HEK293T (cell line): ENCODE measurements at regions not wholly inside any gene's neighbourhood (a gene's known extent, or its start where the extent isn't known, plus 50 kb on each side); places are given as distances from the start of the nearest gene placed in this dataset.

Experiments used
- CTCF ChIA-PET: fragments of 350-600 bp; formaldehyde crosslinking; extraction: SDS; loops from one replicate; lab custom pipeline; 2021; ENCODE audit warnings: antibody characterized with exemption, inconsistent platforms; lab: Yijun Ruan, JAX
- POLR2A ChIA-PET: fragments of 350-600 bp; formaldehyde crosslinking; extraction: SDS; loops from one replicate; lab custom pipeline; 2020; ENCODE audit warnings: antibody characterized with exemption, inconsistent platforms; lab: Yijun Ruan, JAX
- DNase-seq: peaks from one replicate; pipeline ENCODE4 v3.0.0; 2012; ENCODE audit warnings: mixed read lengths; ENCODE audit errors: extremely low spot score
- ARNT ChIP-seq: fragments of 450-650 bp; IDR thresholded peaks from 2 replicates; pipeline ENCODE4 v1.6.1; 2017; ENCODE audit warnings: mild to moderate bottlenecking
- BHLHE40 ChIP-seq: fragments of 450-650 bp; IDR thresholded peaks from 2 replicates; pipeline ENCODE4 v1.6.1; 2016; ENCODE audit warnings: mild to moderate bottlenecking, moderate library complexity, borderline replicate concordance
- CTBP1 ChIP-seq: fragments of 450-650 bp; IDR thresholded peaks from 2 replicates; pipeline ENCODE4 v1.6.1; 2016; ENCODE audit warnings: borderline replicate concordance
- ELF4 ChIP-seq: fragments of 450-650 bp; IDR thresholded peaks from 2 replicates; pipeline ENCODE4 v1.6.1; 2017; ENCODE audit warnings: antibody characterized with exemption
- FOXA1 ChIP-seq: fragments of 450-650 bp; IDR thresholded peaks from 2 replicates; pipeline ENCODE4 v1.6.1; 2016; ENCODE audit warnings: mild to moderate bottlenecking
- FOXK2 ChIP-seq: fragments of 450-650 bp; IDR thresholded peaks from 2 replicates; pipeline ENCODE4 v1.6.1; 2016; ENCODE audit warnings: mild to moderate bottlenecking
- FOXM1 ChIP-seq: fragments of 450-650 bp; IDR thresholded peaks from 2 replicates; pipeline ENCODE4 v1.6.1; 2017; ENCODE audit warnings: mild to moderate bottlenecking, borderline replicate concordance
- HDGF ChIP-seq: fragments of 450-650 bp; IDR thresholded peaks from 2 replicates; pipeline ENCODE4 v1.6.1; 2017; ENCODE audit warnings: antibody characterized with exemption, borderline replicate concordance
- L3MBTL2 ChIP-seq: fragments of 450-650 bp; conservative IDR thresholded peaks from 2 replicates; pipeline ENCODE4 v1.6.1; 2016; ENCODE audit warnings: mild to moderate bottlenecking
- LEF1 ChIP-seq: fragments of 450-650 bp; IDR thresholded peaks from 2 replicates; pipeline ENCODE4 v1.6.1; 2017; ENCODE audit warnings: mild to moderate bottlenecking, borderline replicate concordance
- NFRKB ChIP-seq: fragments of 450-650 bp; IDR thresholded peaks from 2 replicates; pipeline ENCODE4 v1.6.1; 2016; ENCODE audit warnings: mild to moderate bottlenecking, moderate library complexity
- SP1 ChIP-seq: fragments of 450-650 bp; IDR thresholded peaks from 2 replicates; pipeline ENCODE4 v1.6.1; 2017
- SUZ12 ChIP-seq: fragments of 450-650 bp; IDR thresholded peaks from 2 replicates; pipeline ENCODE4 v1.6.1; 2016; ENCODE audit warnings: mild to moderate bottlenecking
- TARDBP ChIP-seq: fragments of 450-650 bp; IDR thresholded peaks from 2 replicates; pipeline ENCODE4 v1.6.1; 2016
- ZNF384 ChIP-seq: fragments of 450-650 bp; IDR thresholded peaks from 2 replicates; pipeline ENCODE4 v1.6.1; 2016
- TF ChIP-seq, protein P1 (sequence below): fragments of 450-650 bp; IDR thresholded peaks from 2 replicates; pipeline ENCODE4 v1.6.1; 2016

DNA sequence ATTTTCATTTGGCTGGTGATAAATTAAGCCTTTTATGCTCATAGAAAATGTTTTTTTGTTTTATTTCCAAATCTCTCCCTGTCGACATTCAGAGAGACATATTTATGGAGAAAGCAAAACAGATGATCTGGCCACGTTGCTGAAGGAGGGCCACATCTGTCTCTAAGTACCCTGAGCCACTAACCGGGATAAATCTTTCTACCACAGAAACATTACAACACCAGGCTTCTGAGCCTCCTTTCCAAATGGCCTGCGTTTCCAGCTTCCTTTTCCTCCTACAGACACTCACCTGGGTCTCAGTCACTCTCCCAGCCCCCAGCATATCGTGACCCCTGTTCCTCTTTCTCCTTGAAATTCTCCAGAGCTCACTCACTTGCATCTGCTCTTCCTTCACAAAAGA lies 161.0 kb downstream of the ARRDC4 start:
- no peak for DNase-seq
- TF ChIP-seq SUZ12 (no peak), ELF4 (no peak), LEF1 (no peak), CTBP1 (no peak), FOXM1 (no peak), HDGF (no peak), FOXK2 (no peak), ARNT (no peak), BHLHE40 (no peak), ZNF384 (no peak), TARDBP (no peak), SP1 (no peak), NFRKB (no peak), L3MBTL2 (no peak), FOXA1 (no peak)
- TF ChIP-seq, protein P1, sequence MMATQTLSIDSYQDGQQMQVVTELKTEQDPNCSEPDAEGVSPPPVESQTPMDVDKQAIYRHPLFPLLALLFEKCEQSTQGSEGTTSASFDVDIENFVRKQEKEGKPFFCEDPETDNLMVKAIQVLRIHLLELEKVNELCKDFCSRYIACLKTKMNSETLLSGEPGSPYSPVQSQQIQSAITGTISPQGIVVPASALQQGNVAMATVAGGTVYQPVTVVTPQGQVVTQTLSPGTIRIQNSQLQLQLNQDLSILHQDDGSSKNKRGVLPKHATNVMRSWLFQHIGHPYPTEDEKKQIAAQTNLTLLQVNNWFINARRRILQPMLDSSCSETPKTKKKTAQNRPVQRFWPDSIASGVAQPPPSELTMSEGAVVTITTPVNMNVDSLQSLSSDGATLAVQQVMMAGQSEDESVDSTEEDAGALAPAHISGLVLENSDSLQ: no peak
- ChIA-PET POLR2A (no interaction called here), CTCF (no interaction called here)

GRCh38 chr15:98121957-98122356 lies 161.5 kb downstream of the ARRDC4 start:
- no peak for TF ChIP-seq L3MBTL2
- TF ChIP-seq FOXA1: no peak
- TF ChIP-seq FOXM1: no peak
- no peak for TF ChIP-seq ARNT
- ChIA-PET CTCF (no interaction called here), POLR2A (no interaction called here)
- DNase-seq: no peak

- POLR2A ChIA-PET: no interaction called here
- CTCF ChIA-PET: no interaction called here
- TF ChIP-seq TARDBP (no peak), FOXM1 (no peak), FOXA1 (no peak), BHLHE40 (no peak), SUZ12 (no peak)
- no peak for DNase-seq
Measured at GRCh38 chr15:98123297-98123696, 162.8 kb downstream of the ARRDC4 start.

GRCh38 chr15:98123834-98124233 lies 163.3 kb downstream of the ARRDC4 start:
- DNase-seq: no peak
- POLR2A ChIA-PET: no interaction called here
- CTCF ChIA-PET: no interaction called here
- no peak for TF ChIP-seq SUZ12
- TF ChIP-seq FOXA1: no peak
- TF ChIP-seq ELF4: no peak
- no peak for TF ChIP-seq FOXK2
- TF ChIP-seq NFRKB: no peak
- TF ChIP-seq HDGF: no peak
- no peak for TF ChIP-seq TARDBP
- TF ChIP-seq SP1: no peak
- no peak for TF ChIP-seq BHLHE40
- TF ChIP-seq LEF1: no peak
- no peak for TF ChIP-seq FOXM1
- TF ChIP-seq ARNT: no peak
- TF ChIP-seq, protein P1: no peak

DNA sequence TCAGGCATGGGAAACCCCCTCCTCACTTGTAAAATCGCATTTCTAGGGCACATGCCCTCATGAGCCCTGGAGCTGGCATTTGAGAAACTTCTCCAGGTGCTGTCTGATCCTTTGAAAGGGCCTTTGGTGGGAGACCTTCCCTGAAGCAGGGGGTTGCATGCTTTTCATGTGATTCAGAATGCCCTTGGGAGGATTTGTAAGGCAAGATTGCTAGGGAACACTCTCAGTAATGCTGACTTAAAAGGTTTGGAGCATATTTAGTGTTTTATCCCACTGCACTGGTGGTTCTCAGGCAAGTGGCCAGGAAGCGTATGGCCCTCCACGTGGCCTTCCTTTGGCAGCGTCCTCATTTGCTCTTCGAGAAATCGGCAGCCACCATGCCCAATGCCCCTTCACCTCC lies 164.1 kb downstream of the ARRDC4 start:
- ChIA-PET POLR2A (no interaction called here), CTCF (no interaction called here)
- DNase-seq: no peak
- TF ChIP-seq ELF4: no peak
- TF ChIP-seq NFRKB: no peak
- no peak for TF ChIP-seq ZNF384
- TF ChIP-seq CTBP1: no peak
- no peak for TF ChIP-seq L3MBTL2
- TF ChIP-seq FOXK2: no peak
- no peak for TF ChIP-seq ARNT
- TF ChIP-seq FOXA1: no peak
- no peak for TF ChIP-seq LEF1
- TF ChIP-seq SUZ12: no peak
- TF ChIP-seq, protein P1: no peak
- TF ChIP-seq FOXM1: no peak
- no peak for TF ChIP-seq HDGF
- no peak for TF ChIP-seq SP1
- no peak for TF ChIP-seq TARDBP

GRCh38 chr15:98126326-98127085 lies 166.0 kb downstream of the ARRDC4 start:
- TF ChIP-seq ZNF384 (no peak), BHLHE40 (no peak), CTBP1 (no peak), FOXM1 (no peak), LEF1 (no peak), ARNT (no peak), L3MBTL2 (no peak), SP1 (no peak), NFRKB (no peak), TARDBP (no peak), SUZ12 (no peak), FOXK2 (no peak), HDGF (no peak)
- TF ChIP-seq, protein P1: no peak
- ChIA-PET CTCF (interaction anchor here (0.6 kb wide), 1 partner anchor 44 kb away, joined by 4 read pairs; no protein-coding TSS in a partner anchor), POLR2A (no interaction called here)
- no peak for DNase-seq
